Renal cortical epithelial cell (primary cell): ENCODE measurements at regions not wholly inside any gene's neighbourhood (a gene's known extent, or its start where the extent isn't known, plus 50 kb on each side); places are given as distances from the start of the nearest gene placed in this dataset.

Experiments
- DNase-seq: peaks from one replicate; pipeline ENCODE4 v3.0.0-alpha.2; 2011; ENCODE audit warnings: low read depth

DNA sequence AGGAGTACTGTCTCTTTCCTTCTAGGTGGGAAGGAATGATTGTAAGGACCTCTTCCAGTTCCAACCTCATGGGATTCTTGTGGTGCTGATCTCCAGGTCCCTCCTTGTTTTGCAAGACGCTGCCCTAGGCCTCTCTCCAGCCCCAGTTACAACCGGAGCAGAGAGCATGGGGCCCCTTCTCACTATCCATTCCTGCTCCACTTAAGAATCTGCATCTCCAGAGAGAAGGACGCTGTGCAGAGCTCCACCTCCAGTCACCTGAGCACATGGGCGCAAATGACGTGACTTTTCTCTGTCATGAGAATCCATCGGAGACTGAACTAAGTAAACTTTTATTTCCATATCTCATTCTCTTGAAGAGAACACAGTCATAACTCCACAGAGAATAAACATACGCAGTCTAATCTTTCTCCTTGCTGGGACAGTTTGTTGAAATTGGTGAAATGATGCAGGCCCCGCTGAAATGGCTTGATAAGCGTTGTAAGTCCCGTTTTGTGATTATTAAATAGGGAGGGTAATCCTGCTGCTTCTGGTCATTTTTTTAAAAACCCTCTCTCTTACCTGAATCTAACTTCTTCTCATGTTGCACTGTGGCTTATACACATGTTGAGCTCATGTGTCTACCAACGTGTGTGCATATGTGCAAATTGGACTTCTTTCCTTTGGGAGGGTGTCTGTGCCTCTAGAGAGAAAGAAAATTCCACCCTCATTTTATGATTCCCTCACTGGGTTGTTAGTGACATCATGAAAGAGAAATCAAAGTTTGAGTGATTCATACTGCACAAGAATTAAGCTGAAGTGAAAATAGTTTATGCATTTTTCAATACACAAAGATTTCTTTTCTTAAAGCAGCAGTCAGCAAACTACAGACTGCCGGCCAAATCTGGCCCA, 133.2 kb upstream of the TBX20 start:
- DNase-seq, result no peak

DNA sequence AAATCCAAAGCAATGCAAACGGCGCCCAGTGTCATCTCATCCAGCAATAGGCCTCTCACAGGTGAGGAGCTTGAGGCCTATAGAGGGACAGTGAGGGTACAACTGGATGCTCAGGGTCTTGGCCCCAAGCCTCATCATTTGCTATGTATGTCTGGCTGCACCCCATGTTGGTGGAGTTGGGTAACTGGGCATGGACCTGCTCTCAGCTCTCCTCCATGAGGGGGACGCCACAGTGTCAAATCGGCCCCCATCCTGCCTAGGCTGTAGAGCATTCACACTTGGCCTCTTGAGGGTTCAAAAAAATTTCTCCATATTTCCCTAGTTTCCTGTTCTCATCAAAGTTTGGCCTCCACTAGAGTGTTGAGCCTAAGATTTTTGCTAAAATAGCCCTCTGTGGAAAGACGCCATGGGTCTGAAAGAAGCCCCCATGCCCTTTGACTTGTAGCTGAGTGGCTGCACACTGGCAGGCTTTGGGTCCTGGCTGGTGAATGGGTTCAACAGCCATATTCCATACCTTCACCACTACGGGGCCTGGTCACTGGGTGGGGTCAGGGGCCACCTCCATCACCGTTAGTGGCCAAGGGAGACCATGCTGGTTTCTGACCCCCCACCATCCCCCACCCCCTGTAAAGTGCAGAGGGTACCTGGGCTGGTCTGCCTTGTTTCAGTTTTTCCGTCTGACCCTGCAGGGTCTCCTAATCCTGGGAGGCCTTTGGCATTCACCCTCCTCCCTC, 132.3 kb upstream of the TBX20 start:
- no peak for DNase-seq

DNA sequence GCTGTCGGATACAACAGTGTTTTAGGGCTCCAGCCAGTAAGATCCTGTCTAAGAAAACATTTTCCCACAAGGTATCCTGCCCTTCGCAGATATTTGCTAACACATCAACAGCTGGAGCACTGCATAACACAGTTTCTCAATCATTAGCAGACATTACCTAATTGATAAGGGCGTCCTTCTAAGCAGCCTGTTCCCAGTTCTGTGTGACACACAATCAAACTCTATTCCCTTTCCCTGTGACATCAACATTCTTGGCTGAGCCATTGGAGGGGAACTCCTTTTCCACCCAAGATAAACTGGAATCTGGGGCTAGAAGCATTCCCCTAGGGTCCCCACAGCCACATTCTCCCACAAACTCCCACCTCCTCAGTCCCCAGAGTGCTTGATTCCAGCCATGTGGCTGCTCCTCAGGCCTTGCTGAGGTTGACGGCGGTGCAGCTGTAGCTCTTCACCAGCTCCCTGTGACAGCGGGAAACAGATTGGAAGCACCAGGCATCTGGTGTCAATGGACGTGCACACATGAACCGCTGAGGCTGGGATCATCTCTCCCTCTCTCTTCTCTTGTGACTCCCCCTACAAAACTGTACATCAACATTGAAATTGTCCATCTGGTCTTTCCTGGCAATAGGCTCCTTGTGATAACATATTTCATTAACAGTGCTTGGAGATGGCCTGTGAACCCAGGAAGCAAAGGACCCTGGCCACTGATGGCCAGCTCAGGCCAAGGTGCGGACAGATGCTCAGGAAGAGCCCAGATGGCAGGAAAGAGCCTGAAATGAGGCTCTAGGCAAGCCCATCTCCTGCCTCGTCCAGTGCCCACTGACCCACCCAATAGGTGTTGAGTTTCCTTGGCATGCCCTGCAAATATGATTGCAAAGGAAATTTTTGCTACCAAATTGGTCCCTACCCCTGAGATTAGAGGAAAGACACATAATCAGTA, 131.1 kb upstream of the TBX20 start:
- no peak for DNase-seq

DNA sequence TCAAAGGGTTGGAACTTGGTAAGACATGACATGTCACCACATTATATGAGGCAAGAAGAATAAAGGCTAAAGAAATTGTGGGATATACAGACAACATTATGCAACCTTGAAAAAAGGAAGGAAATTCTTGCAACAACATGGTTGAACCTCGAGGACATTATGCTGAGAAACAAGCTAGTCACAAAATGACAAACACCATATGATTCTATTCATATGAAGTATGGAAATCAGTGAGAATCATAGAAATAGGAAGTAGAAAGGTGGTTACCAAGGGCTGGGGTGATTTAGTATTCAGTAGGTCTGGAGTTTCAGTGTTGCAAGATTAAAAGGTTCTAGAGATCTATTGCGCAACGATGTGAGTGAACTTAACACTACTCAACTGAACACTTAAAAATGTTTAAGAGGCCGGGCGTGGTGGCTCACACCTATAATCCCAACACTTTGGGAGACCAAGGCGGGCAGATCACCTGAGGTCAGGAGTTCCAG, 126.9 kb upstream of the TBX20 start:
- DNase-seq, result peak; percentile 13

DNA sequence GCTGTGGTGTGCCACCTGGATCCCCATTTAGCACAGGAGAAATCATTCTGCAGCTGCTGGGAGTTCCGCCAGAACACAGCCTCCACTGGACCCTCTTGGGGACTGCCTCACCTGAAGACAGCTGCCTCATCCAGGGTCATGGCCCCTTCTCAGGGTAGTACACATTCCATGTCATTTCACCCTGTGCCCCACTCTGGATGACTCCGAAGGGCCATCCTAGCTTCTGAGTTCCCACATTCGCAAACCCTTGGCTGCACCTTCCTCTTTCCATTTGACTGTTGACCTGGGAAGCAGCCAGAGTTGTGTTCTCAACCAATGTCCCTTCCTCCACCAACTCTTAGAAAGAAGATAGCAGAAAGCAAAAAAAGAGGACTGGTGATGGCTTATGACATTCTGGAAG, 125.6 kb upstream of the TBX20 start:
- DNase-seq, result no peak

DNA sequence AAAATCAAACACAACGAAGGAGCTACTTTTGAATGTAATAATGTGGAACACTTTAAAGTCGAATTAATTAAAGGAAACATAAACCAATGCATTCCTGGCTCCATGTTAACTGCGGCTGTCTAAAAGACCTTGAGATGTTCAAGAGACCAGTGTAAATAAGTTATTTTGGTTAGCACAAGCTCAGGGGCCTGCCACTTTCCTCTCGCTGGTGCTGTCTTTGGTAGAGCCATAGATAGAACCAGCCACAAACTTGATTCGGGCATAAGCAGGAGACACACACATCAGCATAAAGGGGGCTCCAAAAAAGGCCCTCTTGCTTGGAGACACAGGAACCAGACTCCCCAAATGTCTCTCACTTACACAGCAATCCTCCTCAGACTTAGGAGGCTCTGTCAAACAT, 121.6 kb upstream of the TBX20 start:
- no peak for DNase-seq

DNA sequence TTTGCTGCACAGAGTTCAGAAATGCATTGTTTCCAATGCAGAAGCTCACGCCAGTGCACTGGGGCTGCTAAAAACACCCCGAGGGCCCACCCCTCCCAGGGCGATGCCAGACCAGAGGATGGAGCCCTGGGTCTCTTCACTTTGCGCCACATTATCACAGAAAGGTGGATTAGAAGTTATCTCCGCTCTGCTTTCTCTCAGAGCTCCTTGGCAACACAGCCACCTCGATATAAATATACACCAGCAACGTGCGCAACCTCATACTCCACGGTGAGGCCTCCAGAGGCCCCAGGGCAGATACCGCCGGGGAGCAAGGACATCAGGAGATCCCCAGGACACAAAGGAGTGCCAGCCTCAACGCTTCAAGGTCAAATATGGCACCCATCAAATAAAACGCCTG, 121.0 kb upstream of the TBX20 start:
- DNase-seq, result no peak

DNA sequence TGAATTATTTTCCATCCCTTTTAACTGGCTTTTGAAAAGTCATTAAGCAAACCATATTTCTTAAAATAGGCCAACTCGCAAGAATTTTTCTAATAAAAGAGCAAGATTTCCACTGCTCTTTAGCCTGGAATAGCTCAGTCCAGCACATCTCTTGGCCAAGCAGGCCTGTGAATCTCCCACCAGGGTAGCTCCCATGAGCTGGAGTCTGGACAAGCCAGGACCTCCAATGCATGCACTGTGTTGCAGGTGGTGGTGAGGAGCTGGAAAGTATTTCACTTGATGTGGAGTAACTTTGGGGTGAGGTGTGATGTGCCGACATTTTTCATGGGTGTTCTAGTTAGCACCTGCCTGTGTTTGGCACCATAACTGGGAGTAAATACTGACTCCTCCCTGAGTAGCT, 117.3 kb upstream of the TBX20 start:
- no peak for DNase-seq

DNA sequence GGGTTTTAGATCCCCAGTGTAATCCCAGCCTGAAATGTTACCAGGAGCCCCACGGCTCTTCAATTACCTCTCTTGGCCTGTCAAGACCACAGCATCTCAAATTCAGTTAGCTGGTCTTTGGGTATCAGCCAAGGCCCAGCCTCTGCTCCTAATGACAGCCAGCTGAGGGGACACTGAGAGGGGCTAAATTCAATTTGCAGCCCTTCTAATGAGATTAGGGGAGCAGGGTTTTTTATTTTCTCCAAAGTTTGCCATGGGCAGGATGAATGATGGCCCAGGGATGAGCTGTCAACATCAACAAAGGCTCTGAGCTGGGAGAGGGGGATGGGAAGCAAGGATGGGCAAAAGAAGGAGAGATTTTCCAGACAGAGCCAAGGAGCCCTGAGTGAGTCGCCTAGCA, 116.8 kb upstream of the TBX20 start:
- no peak for DNase-seq

DNA sequence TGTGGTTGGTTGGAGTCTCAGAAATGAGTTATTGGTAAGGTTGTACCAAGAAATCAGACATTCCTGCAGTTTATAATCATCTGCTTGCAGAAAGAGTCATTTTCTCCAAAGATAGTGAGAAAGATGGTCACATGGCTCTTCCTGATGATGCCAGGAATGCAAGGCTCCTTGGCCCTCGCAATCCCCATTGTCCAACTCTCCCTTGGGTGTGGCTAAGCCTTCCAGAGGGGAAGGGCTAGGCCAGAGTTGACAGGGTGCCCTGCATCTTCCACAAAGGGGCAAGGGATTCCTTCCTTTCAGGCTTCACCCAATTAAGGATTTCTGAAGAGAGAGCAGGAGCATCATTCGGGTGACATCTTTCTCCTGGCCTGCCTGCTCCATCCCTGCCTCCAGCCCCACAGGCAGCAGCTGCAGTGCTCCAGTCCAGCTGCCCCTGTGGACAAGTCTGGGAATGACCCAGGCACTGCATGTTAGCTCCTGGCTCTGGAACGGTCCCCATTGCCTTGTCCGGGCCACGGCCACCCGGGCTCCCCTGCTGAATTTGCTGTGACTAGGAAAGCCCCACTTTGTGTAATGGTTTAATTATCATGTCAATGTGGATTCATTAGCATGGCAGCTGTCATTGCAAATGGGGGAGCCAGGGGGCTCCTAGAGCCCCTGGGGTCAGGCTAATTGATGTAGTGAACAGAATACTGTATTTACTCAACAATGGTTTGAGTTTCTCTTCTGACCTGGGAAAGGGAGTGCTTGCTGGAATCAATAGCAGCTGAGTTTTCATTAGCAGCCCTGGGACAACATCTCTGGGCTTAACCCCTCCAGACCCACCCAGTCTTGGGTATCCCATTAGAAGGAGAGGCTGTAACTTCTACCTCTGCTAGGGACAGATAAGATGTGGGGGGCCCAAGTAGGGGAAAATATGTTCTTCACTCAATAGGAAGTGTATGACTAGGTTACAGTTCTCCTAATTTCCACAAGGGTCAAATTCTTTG, 112.6 kb upstream of the TBX20 start:
- DNase-seq, result no peak

DNA sequence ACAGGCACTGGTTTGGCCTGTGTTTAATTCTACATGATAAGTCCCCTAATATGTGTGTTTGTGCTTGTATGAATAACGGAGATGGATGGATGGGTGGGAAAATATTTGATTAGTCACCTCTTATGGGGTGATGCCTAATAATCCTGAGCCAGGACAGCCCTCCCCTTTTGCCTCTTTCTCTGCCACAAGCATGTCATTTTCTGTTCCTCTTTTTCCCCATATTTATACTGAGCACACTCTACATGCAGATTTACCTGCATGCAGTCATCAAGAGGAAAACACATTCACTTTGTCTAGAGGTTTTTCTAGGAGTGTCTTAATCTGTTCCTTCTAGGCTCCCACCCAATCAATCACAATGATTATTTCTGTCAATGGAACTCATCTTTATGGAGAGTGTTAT, 111.6 kb upstream of the TBX20 start:
- DNase-seq, result no peak

DNA sequence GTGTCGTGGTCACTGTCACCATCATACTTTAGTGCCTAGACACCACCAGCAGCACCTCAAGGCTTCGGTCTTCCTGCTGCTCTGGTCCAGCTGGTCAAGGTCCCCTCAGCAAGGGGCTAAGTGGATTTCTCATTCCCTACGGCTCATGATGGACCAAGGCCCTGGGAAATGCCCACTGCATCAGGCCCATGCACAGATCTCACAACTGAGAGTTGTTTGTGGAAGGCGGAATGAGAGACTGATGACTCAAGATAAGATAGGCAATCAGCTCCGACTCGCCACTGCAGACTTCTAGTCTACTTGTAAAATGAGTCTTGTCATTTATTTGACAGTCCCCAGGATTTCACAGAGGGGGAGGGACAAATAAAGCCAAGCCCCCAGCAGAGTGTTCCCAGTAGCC, 108.4 kb upstream of the TBX20 start:
- no peak for DNase-seq

DNA sequence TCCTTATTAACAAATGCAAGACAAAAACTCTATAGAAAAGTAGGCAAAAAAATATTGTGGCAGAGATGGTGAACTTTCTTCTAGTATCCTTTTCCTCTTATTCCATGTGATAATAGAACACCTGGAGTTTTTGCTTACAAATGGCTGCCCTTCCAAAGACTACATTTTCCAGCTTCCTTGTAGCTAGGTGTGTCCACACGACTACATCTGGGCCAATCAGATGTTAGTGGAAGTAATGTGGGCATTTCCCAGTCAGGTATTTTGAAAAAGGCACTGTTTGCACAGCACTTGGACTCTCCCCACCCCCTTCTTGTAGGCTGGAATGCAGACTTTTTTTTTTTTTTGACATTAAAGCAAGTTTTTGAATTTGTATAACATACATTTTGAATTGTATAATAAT, 105.5 kb upstream of the TBX20 start:
- no peak for DNase-seq

DNA sequence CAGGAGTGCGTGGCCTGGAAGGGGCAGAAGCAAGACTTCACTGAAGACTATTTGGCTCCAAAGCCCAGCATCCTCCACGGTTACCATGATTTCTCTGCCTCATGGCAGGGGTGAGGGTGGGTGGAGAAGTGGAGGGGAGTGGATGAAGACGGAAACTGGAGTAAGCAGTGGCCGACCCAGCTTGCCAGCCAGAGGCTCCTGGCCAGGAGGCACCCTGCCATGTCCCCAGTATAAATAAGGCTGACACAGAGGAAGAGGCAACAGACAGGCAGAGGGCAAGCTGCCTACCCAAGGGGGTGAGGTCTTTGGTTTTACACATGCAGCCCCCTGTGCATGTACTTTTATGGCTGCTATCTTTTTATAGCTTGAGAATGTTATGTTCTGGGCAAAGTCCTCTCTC, 102.6 kb upstream of the TBX20 start:
- DNase-seq, result no peak

DNA sequence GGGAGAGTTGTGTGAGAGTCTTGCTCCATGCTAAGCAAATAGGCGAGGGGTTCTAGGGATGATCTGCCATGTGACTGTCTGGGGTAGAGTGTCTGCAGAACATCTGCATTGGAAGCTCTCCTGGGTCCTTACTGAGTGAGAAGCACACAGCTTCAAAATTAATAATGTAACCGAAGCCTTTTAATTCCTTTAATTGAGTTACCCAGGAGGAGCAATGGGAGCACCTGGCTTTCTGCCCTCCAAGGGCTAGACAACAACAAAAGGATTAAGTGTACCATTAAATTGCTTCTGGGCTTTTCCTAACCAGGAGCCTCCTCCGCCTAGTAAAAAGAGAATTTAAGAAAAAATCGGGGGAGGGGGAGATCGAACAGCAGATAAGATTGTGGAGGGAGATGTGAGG, 102.0 kb upstream of the TBX20 start:
- DNase-seq, result no peak

DNA sequence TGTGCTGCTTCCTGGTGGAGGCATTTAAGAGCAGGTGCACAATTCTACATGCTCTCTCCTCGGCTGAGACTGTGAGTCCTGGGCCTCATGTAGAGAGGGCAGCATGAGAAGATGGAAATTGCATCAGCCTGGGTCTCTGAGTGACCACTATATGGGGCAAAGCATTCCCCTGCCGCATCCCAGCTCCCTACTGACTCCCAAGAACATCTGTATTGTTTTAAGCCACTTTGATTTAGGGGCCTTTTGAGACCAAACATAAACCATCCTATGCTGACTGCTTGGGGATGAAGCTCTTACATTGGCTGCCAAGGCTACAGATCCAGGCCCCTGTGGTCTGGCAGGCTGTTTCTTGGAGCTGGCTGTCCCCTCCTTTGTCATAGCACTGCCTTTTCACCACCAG, 101.3 kb upstream of the TBX20 start:
- DNase-seq, result no peak

DNA sequence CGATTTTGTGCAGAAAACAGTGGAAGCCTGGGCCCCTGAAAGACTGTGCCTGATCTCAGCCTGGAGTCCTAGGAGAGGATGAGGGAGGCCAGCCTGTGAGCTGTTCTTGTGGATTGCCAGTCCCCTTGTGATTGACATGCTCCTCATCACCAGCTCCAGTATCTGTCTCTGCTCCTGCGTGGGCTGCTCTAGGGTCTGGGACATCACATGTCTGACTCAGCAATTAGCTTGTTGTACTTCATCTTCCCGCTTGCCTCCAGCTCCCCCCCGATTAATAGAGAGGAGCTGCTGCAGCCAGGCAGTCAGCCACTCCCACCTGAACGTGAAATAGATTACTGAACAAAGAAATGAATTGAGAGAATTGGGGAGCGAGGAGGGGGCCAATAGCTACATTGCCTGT, 99.6 kb upstream of the TBX20 start:
- no peak for DNase-seq

DNA sequence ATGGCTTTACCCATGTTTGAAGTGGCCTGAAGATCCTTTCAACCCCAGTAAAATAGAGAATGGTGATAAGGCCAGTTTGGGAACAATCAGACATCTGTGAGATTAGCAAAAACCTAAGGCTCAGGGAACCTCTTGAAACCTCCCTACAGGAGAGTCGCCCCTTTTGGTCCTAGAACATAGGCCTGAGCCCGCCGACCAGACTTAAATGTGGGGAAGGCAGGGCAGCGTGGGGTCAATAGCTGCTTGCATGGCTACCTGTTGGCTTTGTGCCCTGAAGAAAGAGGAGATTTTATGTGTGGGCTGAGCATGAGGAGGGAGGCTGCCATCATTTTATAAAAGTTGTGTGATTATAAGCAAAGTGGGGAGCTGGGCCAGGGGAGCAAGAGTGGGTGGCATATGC, 97.6 kb upstream of the TBX20 start:
- no peak for DNase-seq

DNA sequence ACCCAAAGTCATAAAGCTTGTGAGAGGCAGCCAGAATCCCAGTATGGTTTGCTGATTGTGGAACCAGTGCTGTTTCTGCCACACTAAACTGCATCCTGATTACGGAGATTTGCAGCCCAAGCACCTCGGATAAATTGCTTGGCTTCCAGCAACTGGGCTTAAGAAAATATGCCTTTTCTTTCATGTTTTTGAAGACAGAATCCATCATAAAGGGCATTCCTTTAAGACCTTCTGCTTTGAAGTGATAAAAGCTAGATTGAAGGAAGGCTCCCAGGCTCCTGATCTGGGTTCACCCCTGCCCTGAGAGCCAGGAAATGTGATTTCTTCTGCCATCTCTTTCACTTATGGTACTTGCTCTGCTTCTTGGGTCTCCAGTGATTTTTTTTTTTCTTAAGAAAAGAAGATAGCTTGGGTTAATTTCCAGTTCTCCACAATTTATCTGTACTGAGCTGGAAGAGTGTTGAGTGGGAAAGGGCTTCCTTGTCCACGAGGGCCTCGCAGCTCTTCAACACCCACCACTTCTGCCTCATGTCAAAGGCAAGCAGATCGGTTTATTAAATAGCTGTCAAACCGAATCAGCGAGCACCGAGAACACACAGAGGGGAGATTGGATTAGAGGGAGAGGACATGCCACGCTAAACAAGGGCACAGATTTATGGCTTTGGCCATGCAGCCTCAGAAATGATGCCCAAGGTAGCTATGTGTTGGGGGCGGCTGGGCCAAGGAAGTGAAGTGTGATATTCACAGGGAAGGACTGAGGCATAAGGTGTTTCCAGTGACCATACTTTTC, 94.9 kb upstream of the TBX20 start:
- no peak for DNase-seq

DNA sequence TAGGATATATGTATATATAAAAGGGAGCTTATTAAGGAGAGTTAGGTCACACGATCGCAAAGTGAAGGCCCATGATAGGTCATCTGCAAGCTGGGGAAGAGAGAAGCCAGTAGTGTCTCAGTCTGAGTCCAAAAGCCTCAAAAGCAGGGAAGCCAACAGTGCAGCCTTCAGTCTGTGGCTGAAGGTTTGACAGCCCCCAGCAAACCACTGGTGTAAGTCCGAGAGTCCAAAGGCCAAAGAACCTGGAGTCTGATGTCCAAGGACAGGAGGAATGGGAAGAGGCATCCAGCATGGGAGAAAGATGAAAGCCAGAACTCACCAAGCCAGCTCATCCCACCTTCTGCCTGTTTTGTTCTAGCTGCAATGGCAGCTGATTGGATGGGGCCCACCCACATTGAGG, 88.9 kb upstream of the TBX20 start:
- DNase-seq, result no peak
